ENCODE measurements at regions not wholly inside any gene's neighbourhood (a gene's known extent, or its start where the extent isn't known, plus 50 kb on each side); places are given as distances from the start of the nearest gene placed in this dataset.

DNA sequence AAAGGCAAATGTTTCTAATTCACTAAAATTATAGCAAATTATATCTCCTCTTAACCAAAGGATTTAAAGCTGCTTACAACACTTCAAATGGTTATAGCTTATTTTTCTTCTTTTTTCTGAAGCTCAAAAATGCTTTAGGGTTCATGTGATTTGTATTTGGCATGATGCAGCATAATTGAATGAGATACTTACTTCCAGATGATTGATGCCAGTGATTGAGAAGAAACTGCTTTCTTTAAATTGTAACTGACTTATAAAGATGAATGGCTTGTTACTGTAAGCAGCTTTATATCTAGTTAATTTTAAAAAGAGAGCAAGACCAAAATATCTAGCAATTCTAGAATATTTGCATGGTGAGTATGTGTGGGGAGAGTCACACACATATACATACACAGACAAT, 270.7 kb upstream of the THRB start:
- no peak for DNase-seq

- no peak for DNase-seq
Measured at GRCh38 chr3:24769918-24770317, 275.3 kb upstream of the THRB start.

GRCh38 chr3:24773798-24774197, 279.1 kb upstream of the THRB start:
- peak; percentile 84 for DNase-seq

DNA sequence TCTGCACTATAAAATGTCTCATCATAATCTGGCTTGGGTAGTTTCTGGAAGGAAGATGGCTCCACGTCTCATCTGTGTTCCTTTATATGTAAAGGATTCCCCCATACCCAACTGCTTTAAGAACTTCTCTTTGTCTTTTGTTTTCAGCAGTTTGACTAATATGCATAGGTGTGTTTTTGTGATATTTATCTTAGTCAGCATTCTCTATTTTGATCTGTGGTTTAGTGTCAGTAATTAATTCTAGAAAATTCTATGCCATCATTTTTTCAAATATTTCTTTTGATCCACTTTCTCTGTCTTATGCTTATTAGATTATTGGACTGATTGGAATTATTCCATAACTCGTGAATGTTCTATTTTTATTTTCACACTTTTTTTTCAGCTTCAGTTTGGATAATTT, 286.3 kb upstream of the THRB start:
- DNase-seq: no peak

- DNase-seq: no peak
Measured at GRCh38 chr3:24781454-24781853, 286.8 kb upstream of the THRB start.

- DNase-seq: no peak
Measured at GRCh38 chr3:24793896-24794295, 299.2 kb upstream of the THRB start.

GRCh38 chr3:24802614-24803013, 308.0 kb upstream of the THRB start:
- no peak for DNase-seq

DNA sequence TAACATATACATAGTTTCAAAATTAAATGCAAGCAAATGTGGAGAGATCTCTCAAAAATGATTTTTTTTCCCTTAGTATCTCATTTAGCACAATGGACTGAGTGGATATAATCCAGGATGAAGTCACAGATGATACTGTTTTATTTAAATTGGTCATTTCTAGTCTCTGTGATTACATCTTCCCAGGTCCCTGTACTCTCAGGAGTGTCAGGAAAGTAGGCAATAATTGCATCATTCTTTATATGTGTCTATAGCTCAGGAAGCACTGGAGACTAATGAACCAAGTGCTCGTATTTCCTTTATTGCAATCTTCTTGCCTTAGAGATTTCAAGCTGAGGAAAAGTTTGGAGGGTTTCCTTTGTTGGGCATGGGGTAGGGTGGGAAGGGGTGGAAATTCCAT, 309.4 kb upstream of the THRB start:
- no peak for DNase-seq

DNA sequence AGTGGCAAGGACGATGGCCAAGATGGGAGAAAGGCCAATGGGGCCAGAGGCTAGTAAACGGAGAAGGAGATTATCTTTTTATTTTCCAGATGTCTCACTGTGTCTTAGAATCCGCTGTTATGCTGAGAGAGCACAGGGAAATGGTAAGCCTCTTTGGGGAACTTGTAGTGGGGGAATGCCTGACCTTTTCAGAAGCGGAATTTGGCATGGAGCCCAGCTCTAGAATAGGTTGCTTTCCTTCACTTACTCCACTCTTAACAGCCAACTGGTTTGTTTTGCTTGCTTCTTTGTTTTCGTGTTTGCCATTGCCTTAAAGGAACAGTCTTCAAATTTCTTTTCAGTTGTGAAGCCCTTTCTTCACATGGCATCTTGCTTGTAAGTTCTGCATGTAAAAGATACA, 316.2 kb upstream of the THRB start:
- DNase-seq: no peak

GRCh38 chr3:24812116-24812515, 317.5 kb upstream of the THRB start:
- no peak for DNase-seq

- DNase-seq: no peak
Measured at GRCh38 chr3:24818055-24818454, 323.4 kb upstream of the THRB start.

DNA sequence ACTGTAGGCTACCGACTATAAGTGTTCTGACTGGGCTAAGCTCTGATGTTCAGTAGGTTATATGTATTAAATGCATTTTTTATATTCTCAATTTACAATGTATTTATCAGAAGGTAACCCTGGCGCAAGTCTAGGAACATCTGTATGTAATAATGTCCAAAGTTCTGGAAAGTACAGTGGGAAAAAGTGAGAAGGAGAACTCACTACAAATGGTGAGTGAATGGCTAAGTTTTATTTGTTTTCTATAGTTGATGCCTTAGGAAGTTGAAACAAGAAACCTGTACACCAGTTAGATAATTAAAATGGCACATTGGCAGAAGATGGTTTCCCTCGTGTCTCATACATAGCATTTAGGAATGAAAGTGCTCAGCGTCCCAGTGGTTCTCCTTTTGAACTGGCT, 333.4 kb upstream of the THRB start:
- DNase-seq: no peak

- no peak for DNase-seq
Measured at GRCh38 chr3:24828551-24828950, 333.9 kb upstream of the THRB start.

GRCh38 chr3:24829011-24829581, 334.4 kb upstream of the THRB start:
- peak; percentile 77 for DNase-seq

GRCh38 chr3:24829629-24830229, 335.1 kb upstream of the THRB start:
- peak; percentile 45 for DNase-seq

- DNase-seq: peak; percentile 39
Measured at GRCh38 chr3:24830230-24831152, 335.8 kb upstream of the THRB start.

- DNase-seq: no peak
Measured at GRCh38 chr3:24831221-24831620, 336.6 kb upstream of the THRB start.

DNA sequence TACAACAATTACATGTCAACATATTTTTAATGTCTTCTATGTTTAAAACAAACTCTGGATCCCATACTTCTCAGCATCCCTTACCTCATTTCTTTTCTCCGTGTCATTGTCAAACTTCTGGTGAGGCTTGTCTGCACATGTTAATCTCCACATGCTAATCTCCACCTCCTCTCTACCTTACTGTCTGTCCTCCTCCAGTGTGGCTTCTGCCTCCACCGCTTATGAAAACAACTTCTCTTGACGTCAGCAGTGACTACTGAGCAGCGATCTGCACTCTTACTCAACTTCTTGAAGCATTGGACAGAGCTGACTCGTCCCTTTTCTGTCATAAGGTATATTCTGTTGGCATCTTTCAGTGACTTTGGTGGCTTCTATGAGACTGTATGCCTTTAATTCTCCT, 338.2 kb upstream of the THRB start:
- DNase-seq: no peak

DNA sequence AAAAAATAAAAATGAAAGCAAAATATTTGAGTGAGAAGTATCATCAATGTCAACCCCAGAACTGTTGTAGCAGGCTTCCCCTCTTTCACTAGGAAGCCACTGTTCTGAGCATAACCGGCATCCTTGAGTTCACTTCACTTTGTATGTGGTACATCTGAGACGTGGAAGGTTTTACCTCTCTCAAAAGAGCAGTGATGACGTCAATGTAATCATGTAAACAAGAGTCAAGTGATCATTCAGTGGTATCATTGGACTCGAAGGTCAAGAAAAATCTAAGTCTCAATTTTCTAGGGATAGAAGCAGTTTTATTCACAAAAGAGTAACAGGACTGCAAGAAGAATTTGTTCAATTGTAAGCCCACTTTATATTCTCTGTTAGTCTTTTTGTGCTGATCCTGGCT, 339.8 kb upstream of the THRB start:
- no peak for DNase-seq

- no peak for DNase-seq
Measured at GRCh38 chr3:24835510-24835909, 340.9 kb upstream of the THRB start.

GRCh38 chr3:24837601-24838000, 343.0 kb upstream of the THRB start:
- DNase-seq: no peak

DNA sequence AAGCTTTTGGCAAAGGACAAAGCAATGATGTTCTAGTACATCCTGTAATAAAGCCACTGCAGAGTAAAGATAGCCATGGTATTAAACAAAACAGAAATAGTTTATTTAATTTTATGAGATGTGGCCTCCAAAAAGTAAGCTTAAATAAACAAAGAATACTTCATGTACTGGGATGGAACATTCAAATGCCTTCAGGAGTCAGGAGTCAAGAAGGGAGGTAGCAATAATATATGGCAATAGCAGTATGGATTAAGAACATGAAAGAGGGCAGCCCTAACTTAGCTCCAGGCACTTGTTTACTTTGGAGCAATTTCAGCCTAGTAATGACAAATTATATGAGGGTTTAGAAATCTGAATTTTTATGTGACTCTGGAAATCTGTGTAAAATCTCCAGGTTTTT, 343.9 kb upstream of the THRB start:
- no peak for DNase-seq

DNA sequence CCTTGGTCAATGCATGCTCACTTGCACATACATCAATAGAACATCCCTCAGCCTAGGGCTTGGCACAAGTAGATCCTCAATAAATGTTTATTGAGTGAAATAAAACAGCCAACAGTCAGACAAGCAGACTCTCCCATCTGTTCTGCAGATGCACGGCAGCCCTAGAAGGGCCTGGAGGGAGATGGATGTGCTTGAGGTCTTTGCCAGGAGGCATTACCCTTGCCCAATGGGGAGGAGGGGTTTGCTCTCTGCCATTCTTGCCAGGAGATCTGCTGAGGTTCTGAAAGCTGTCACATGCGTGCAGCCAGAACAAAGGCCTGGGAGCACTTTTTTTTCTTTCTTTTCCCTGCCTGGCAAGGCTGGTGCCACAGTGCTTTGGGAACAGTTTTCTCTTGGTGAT, 349.3 kb upstream of the THRB start:
- DNase-seq: no peak

- DNase-seq: no peak
Measured at GRCh38 chr3:24845524-24846155, 351.0 kb upstream of the THRB start.

All from femur (tissue), 1 donor.